ENCODE measurements at regions not wholly inside any gene's neighbourhood (a gene's known extent, or its start where the extent isn't known, plus 50 kb on each side); places are given as distances from the start of the nearest gene placed in this dataset.
A peak's percentile ranks its signal among the peaks of the same experiment; 100 is the strongest.
"Not testable (repeated sequence)": the region's sequence is repeated elsewhere in the genome, so short reads cannot be mapped to it uniquely, and the experiment has no call there.

- DNase-seq (ENCODE audit: extremely low read depth, low read depth, low spot score), result not testable (repeated sequence)
These were observed 81.5 kb downstream of the TRIM69 start for GRCh38 chr15:44817797-44818196.

- DNase-seq (ENCODE audit: extremely low read depth, low read depth, low spot score), result not testable (repeated sequence)
These were observed 83.1 kb downstream of the TRIM69 start for GRCh38 chr15:44819331-44819987.

GRCh38 chr15:44820535-44820934 lies 84.2 kb downstream of the TRIM69 start:
- DNase-seq (ENCODE audit: extremely low read depth, low read depth, low spot score), result not testable (repeated sequence)

- not testable (repeated sequence) for DNase-seq (ENCODE audit: extremely low read depth, low read depth, low spot score)
These were observed 84.6 kb downstream of the TRIM69 start for GRCh38 chr15:44820967-44821366.

- not testable (repeated sequence) for DNase-seq (ENCODE audit: extremely low read depth, low read depth, low spot score)
These were observed 88.2 kb downstream of the TRIM69 start for GRCh38 chr15:44824277-44825145.

GRCh38 chr15:44826583-44826982 lies 90.3 kb downstream of the TRIM69 start:
- DNase-seq (ENCODE audit: extremely low read depth, low read depth, low spot score), result not testable (repeated sequence)

GRCh38 chr15:44828229-44828914 lies 92.0 kb downstream of the TRIM69 start:
- DNase-seq (ENCODE audit: extremely low read depth, low read depth, low spot score), result not testable (repeated sequence)

- not testable (repeated sequence) for DNase-seq (ENCODE audit: extremely low read depth, low read depth, low spot score)
These were observed 92.8 kb downstream of the TRIM69 start for GRCh38 chr15:44829150-44829549.

GRCh38 chr15:44830692-44831408 lies 94.5 kb downstream of the TRIM69 start:
- not testable (repeated sequence) for DNase-seq (ENCODE audit: extremely low read depth, low read depth, low spot score)

- not testable (repeated sequence) for DNase-seq (ENCODE audit: extremely low read depth, low read depth, low spot score)
These were observed 95.0 kb downstream of the TRIM69 start for GRCh38 chr15:44831409-44831741.

- not testable (repeated sequence) for DNase-seq (ENCODE audit: extremely low read depth, low read depth, low spot score)
These were observed 95.8 kb downstream of the TRIM69 start for GRCh38 chr15:44832133-44832532.

GRCh38 chr15:44833081-44833480 lies 96.8 kb downstream of the TRIM69 start:
- DNase-seq (ENCODE audit: extremely low read depth, low read depth, low spot score), result not testable (repeated sequence)

- DNase-seq (ENCODE audit: extremely low read depth, low read depth, low spot score), result not testable (repeated sequence)
These were observed 97.4 kb downstream of the TRIM69 start for GRCh38 chr15:44833761-44834160.

- not testable (repeated sequence) for DNase-seq (ENCODE audit: extremely low read depth, low read depth, low spot score)
These were observed 98.8 kb downstream of the TRIM69 start for GRCh38 chr15:44835082-44835481.

GRCh38 chr15:44836094-44836493 lies 99.8 kb downstream of the TRIM69 start:
- no peak for DNase-seq (ENCODE audit: extremely low read depth, low read depth, low spot score)

- DNase-seq (ENCODE audit: extremely low read depth, low read depth, low spot score), result peak; percentile 68
These were observed 102.6 kb downstream of the TRIM69 start for GRCh38 chr15:44838929-44839328.

GRCh38 chr15:44841762-44842161 lies 105.4 kb downstream of the TRIM69 start:
- not testable (repeated sequence) for DNase-seq (ENCODE audit: extremely low read depth, low read depth, low spot score)

- DNase-seq (ENCODE audit: extremely low read depth, low read depth, low spot score), result not testable (repeated sequence)
These were observed 106.6 kb downstream of the TRIM69 start for GRCh38 chr15:44842883-44843282.

- not testable (repeated sequence) for DNase-seq (ENCODE audit: extremely low read depth, low read depth, low spot score)
These were observed 108.6 kb downstream of the TRIM69 start for GRCh38 chr15:44844936-44845335.

GRCh38 chr15:44846156-44846555 lies 109.8 kb downstream of the TRIM69 start:
- DNase-seq (ENCODE audit: extremely low read depth, low read depth, low spot score), result not testable (repeated sequence)

GRCh38 chr15:44847555-44847954 lies 108.9 kb upstream of the TERB2 start:
- DNase-seq (ENCODE audit: extremely low read depth, low read depth, low spot score), result not testable (repeated sequence)
